Fibroblast of lung (primary cell): ENCODE measurements at regions not wholly inside any gene's neighbourhood (a gene's known extent, or its start where the extent isn't known, plus 50 kb on each side); places are given as distances from the start of the nearest gene placed in this dataset.
"Not testable (repeated sequence)": the region's sequence is repeated elsewhere in the genome, so short reads cannot be mapped to it uniquely, and the experiment has no call there.

Experiments
- CTCF ChIP-seq, 2 donors: IDR thresholded peaks in 1 of 2; conservative IDR thresholded peaks in 1 of 2; 1 replicate in 1 of 2; 2 replicates in 1 of 2; pipeline ENCODE4 v1.5.1; 2011 to 2012; ENCODE audit warnings: low read length in 2 of 2, control low read depth in 1 of 2, inconsistent platforms in 1 of 2, low read depth in 1 of 2, mild to moderate bottlenecking in 1 of 2
- EZH2 ChIP-seq: IDR thresholded peaks from 2 replicates; pipeline ENCODE4 v1.5.1; 2012; ENCODE audit warnings: low read length, control low read depth, mild to moderate bottlenecking; ENCODE audit errors: missing control alignments

- TF ChIP-seq CTCF (conservative IDR thresholded peaks at IDR 0.05 in 1 of 2, IDR thresholded peaks at IDR 0.05 in 1 of 2; ENCODE audit: low read depth in 1 of 2, low read length in 2 of 2); EZH2: not testable (repeated sequence)
Measured at GRCh38 chr3:59170166-59170565, 120.3 kb upstream of the CFAP20DC start.
